Subcutaneous abdominal adipose tissue (tissue), 5 donors: ENCODE measurements at regions not wholly inside any gene's neighbourhood (a gene's known extent, or its start where the extent isn't known, plus 50 kb on each side); places are given as distances from the start of the nearest gene placed in this dataset.
"Not testable (repeated sequence)": the region's sequence is repeated elsewhere in the genome, so short reads cannot be mapped to it uniquely, and the experiment has no call there.

Experiments
- H3K27ac ChIP-seq: one replicate; pipeline ENCODE4 v1.7.0; 2013; ENCODE audit warnings: low read depth, mild to moderate bottlenecking, inconsistent platforms, low read length, moderate library complexity
- H3K27me3 ChIP-seq, 5 donors: one replicate each; pipeline ENCODE4 v1.7.0; 2013; ENCODE audit warnings: low read length in 5 of 5, inconsistent platforms in 1 of 5; ENCODE audit not compliant: control insufficient read depth in 5 of 5, insufficient read depth in 4 of 5
- H3K36me3 ChIP-seq, 5 donors: one replicate each; pipeline ENCODE4 v1.7.0; 2013; ENCODE audit warnings: low read length in 5 of 5; ENCODE audit not compliant: control insufficient read depth in 5 of 5, insufficient read depth in 5 of 5
- H3K4me1 ChIP-seq, 5 donors: one replicate each; pipeline ENCODE4 v1.7.0; 2013; ENCODE audit warnings: low read length in 5 of 5, mild to moderate bottlenecking in 3 of 5, moderate library complexity in 1 of 5; ENCODE audit not compliant: control insufficient read depth in 5 of 5, insufficient read depth in 5 of 5
- H3K4me3 ChIP-seq, 5 donors: one replicate each; pipeline ENCODE4 v1.7.0; 2013; ENCODE audit warnings: low read length in 5 of 5, low read depth in 1 of 5
- H3K9ac ChIP-seq, 5 donors: one replicate each; pipeline ENCODE4 v1.7.0; 2013; ENCODE audit warnings: low read length in 5 of 5, mild to moderate bottlenecking in 4 of 5, moderate library complexity in 3 of 5
- H3K9me3 ChIP-seq, 5 donors: one replicate each; pipeline ENCODE4 v1.7.0; 2013; ENCODE audit warnings: low read length in 5 of 5; ENCODE audit not compliant: control insufficient read depth in 5 of 5
- donor health status: healthy.
- donor health status: healthy.
- donor health status: healthy.
- donor health status: healthy.
- donor health status: healthy.

DNA sequence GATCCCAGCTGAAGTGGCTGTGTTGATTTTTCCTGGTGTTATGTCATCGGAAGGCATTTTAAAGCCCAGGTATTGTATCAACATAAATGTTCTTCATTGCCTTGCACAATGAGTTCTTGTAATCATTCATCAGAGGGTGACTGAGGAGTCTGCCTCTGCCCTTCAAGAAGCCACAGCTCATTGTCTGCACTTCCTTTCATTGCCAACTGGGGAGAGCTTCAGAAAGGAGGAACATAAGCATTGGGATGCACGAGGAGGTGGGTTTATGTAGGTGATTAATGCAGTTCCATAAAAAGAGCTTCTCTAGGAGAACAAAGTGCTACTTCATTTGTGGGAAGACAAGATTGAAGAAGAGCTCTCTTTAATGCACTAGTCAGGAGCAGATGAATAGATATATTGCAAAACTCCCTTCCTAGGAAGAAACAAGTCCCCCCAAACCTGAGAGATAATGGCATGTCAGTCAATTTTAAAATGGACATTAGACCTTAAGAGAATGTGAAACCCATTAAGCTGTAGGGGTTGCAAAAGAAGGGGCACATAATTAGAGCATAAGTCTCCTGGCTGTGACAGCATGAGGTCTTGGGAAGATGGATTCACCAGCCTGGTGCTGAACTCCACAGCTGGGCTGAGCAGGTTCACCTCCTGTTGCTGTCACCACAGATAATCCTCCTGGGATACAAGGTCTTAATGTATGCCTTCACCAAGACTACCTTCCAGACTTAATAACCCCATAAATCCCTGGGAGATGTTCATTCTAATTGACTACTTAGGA, 124.6 kb downstream of the BACH1 start:
- Histone ChIP-seq H3K9me3 (no peaks in the 10 kb centered on the region), H3K27me3 (no peaks in the 10 kb centered on the region), H3K27ac (no peak overlapping the region), H3K4me3 (no peak overlapping the region), H3K36me3 (no peaks in the 10 kb centered on the region), H3K4me1 (no peaks in the 10 kb centered on the region), H3K9ac (no peak overlapping the region)

DNA sequence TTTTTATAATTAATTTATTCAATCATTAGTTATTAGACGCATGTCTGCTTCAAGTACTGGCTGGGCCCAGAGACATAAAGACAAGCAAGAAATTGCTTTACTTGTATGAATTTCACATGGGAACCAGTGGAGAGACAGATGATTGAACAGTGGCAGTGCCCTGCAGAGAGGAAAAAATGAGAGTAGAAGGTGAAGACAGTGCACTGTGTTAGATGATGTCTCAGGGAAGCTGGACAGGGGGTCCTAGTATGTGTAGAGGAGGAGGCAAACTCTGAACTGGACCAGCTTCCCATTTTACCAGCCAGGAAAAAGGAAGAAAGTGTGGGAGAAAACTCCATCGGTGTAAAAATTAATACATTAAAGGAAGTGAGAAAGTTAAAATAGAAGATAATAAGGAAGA, 126.0 kb downstream of the BACH1 start:
- Histone ChIP-seq H3K9me3 (no peaks in the 10 kb centered on the region), H3K27me3 (no peaks in the 10 kb centered on the region), H3K27ac (no peak overlapping the region), H3K4me1 (no peaks in the 10 kb centered on the region), H3K9ac (no peak overlapping the region), H3K36me3 (no peaks in the 10 kb centered on the region), H3K4me3 (no peak overlapping the region)

DNA sequence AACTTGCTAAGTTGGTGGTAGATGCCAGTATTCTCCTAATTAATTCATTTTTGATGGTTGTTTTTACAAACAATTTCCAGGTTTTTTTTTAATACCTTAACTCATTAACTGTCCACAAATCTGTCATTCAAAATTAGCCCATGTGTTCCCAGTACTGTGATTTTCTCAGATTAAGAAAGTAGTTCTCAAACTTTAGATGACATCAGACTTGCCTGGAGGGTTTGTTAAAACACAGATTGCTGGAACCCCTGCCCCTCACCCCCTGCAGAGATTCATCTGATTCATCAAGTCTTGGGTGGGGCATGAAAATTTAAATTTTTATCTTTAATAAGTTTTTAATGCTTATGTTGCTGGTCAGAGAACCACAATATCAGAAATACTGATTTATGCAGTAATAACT, 130.5 kb downstream of the BACH1 start:
- Histone ChIP-seq H3K9ac (no peak overlapping the region), H3K4me3 (no peak overlapping the region), H3K36me3 (no peaks in the 10 kb centered on the region), H3K27me3 (no peaks in the 10 kb centered on the region), H3K9me3 (no peaks in the 10 kb centered on the region), H3K4me1 (no peaks in the 10 kb centered on the region), H3K27ac (no peak overlapping the region)

DNA sequence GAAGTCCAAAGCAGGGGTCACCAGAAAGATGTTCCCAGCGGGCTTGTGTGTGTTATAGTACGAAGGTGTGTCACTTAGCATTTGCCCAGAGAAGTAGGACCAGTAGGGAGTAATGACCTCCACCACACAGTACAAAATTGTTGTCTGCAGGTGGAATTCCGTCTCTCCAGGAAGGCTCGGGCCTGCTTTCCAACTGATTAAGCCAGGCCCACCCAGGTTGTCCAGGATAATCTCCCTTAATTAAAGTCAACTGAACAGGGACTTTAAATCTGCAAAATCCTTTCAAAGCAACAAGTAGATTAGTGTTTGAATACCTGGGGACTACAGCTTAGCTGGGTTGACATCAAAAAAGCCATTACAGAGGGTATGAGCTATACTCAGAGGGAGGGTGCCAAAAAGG, 131.3 kb downstream of the BACH1 start:
- Histone ChIP-seq H3K27me3 (no peaks in the 10 kb centered on the region), H3K4me1 (no peaks in the 10 kb centered on the region), H3K9ac (no peak overlapping the region), H3K36me3 (no peaks in the 10 kb centered on the region), H3K27ac (no peak overlapping the region), H3K9me3 (no peaks in the 10 kb centered on the region), H3K4me3 (no peak overlapping the region)

DNA sequence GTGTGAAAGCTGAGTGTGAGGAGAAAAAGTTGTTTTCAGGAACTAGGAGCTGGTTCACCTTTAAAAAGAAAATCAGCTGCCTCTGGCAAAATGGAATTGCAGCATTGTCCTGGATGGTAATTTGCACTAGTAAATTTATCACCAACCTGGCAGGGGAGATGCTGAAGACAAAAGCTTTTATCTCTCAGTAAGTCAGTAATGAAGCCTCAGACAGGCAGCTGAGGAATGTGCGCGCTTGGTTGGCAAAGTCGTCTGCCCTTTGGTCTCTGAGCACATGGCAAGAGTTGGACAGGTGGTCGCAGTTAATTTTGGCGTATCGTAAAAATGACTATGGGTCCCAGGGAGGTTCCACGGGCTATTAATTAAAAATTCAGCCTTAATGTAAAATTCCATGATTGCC, 131.9 kb downstream of the BACH1 start:
- no peak overlapping the region for H3K9ac ChIP-seq
- no peak overlapping the region for H3K4me3 ChIP-seq
- no peaks in the 10 kb centered on the region for H3K27me3 ChIP-seq
- H3K4me1 ChIP-seq = no peaks in the 10 kb centered on the region
- no peaks in the 10 kb centered on the region for H3K36me3 ChIP-seq
- H3K9me3 ChIP-seq = no peaks in the 10 kb centered on the region
- H3K27ac ChIP-seq = no peak overlapping the region

DNA sequence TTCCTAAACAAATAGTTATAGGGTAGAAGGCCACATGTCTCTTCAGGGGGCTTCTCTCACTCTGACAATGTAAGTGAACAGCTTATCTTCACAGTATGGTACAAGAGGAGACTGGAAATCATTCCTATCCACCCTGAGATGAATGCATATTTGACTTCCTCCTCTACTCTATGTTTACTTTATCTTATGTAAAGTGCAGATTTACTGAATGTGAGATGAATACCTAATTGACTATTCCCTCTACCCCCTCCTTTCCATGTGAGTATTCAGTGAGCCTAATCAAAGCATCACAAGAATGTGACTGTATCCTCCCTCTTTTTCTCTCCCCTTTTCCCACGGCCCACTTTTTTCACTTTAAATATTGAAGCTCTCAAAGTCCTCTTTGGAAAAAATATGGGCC, 132.5 kb downstream of the BACH1 start:
- Histone ChIP-seq H3K27ac (no peak overlapping the region), H3K27me3 (no peaks in the 10 kb centered on the region), H3K9ac (no peak overlapping the region), H3K36me3 (no peaks in the 10 kb centered on the region), H3K4me1 (peaks cover 0 to 3% (median 0%) of the 10 kb centered on the region in 5 donors), H3K9me3 (no peaks in the 10 kb centered on the region), H3K4me3 (no peak overlapping the region)

DNA sequence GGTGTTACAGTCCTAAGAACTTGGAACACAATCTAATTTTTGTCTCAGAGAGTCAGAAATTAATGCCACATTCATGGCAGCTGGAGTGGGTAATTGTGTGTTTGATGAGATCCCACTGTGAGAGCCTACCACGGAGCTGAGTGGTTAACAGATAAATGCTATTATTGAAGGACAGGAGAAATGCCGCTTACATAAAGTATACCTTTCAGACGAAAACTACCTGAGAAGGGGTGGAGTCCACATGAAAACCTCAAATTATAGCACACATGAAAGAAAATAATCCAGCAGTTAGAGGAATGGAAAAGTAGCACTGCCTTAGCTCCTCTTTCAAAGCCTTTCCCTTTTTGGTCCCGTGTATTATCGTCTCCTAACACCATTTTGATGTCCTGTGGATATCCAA, 133.0 kb downstream of the BACH1 start:
- H3K4me3 ChIP-seq = no peak overlapping the region
- H3K27ac ChIP-seq = no peak overlapping the region
- peaks cover 0 to 8% (median 0%) of the 10 kb centered on the region in 5 donors for H3K4me1 ChIP-seq
- no peaks in the 10 kb centered on the region for H3K27me3 ChIP-seq
- no peaks in the 10 kb centered on the region for H3K9me3 ChIP-seq
- H3K9ac ChIP-seq = no peak overlapping the region
- H3K36me3 ChIP-seq = no peaks in the 10 kb centered on the region

DNA sequence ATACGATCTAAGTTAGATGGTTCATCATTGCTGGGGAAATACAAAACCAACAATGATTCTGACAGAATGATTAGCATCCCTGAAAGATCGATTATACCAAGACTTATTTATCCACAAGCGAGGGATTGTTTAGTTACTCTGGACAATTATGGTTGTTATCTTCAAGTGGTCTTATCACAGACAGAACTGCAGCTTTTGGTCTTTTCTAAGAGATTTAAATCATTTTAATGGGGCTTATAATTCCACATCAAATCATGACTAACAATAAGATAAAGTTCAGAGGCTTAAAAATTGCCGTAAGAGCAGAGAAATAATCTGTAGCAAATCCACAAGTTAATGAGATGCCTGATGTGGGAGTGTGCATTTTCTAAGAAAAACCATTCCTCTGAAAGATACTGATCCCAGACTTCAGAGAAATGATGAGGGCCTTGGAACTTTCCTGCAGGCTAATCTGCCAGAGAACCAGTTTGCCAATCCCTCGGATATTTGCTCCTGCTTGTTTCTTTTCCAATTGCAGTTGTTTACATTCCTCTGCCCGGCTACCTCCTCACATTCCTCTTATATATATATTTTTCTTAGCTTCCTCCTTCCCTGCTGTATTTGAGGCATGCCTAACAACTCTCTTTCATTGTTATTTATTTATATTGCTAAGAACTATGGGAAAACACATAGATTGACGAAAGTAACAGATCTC, 134.8 kb downstream of the BACH1 start:
- Histone ChIP-seq H3K9ac (no peak overlapping the region), H3K9me3 (no peaks in the 10 kb centered on the region), H3K27me3 (no peaks in the 10 kb centered on the region), H3K4me3 (no peak overlapping the region), H3K36me3 (no peaks in the 10 kb centered on the region), H3K27ac (no peak overlapping the region), H3K4me1 (peaks cover 0 to 10% (median 0%) of the 10 kb centered on the region in 5 donors)

DNA sequence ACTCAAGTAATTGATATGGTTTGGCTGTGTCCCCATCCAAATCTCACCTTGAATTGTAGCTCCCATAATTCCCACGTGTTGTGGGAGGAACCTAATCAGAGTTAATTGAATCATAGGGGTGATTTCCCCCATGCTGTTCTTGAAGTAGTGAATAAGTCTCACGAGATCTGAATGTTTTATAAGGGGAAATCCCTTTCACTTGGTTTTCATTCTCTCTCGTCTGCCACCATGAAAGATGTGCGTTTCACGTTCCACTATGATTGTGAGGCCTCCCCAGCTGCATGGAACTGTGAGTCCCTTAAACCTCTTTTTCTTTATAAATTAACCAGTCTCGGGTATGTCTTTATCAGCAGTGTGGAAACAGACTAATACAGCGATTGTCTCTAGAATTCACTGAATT, 135.4 kb downstream of the BACH1 start:
- no peaks in the 10 kb centered on the region for H3K9me3 ChIP-seq
- no peaks in the 10 kb centered on the region for H3K27me3 ChIP-seq
- no peaks in the 10 kb centered on the region for H3K36me3 ChIP-seq
- H3K27ac ChIP-seq = no peak overlapping the region
- H3K4me3 ChIP-seq = no peak overlapping the region
- peaks cover 0 to 10% (median 0%) of the 10 kb centered on the region in 5 donors for H3K4me1 ChIP-seq
- no peak overlapping the region for H3K9ac ChIP-seq

DNA sequence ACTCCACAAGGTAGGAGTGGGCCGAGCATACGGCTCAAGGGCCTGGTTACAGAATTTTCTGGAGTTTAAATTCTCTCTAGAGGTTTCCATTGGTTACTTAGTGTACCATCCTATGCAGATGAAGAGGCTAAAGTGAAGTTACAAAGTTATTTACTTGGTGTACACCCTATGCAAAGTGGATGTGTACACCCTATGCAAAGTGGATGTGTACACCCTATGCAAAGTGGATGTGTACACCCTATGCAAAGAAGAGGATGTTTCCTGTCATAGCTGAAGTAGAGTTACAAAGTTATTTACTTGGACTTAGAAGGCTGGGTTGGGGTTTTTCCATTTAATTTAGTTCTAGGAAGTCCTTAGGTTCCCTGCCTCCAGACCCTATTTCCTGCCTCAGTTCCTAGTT, 136.3 kb downstream of the BACH1 start:
- H3K36me3 ChIP-seq, H3K4me1 ChIP-seq, H3K4me3 ChIP-seq, H3K27me3 ChIP-seq, H3K9ac ChIP-seq, H3K9me3 ChIP-seq, H3K27ac ChIP-seq: not testable (repeated sequence)
